NCI-H146 treated with DMSO at 0.1 percent for 48 hours (cell line): ENCODE measurements at regions not wholly inside any gene's neighbourhood (a gene's known extent, or its start where the extent isn't known, plus 50 kb on each side); places are given as distances from the start of the nearest gene placed in this dataset.

ENCODE experiments used
- DNase-seq: peaks from one replicate; lab custom pipeline; 2025; ENCODE audit not compliant: unreplicated experiment; lab: John Stamatoyannopoulos, UW

- no peak for DNase-seq
Observed at GRCh38 chr9:80352967-80353366, 781.2 kb downstream of the TLE4 start.

- DNase-seq = no peak
Observed at GRCh38 chr9:80351612-80352011, 779.8 kb downstream of the TLE4 start.

GRCh38 chr9:80326105-80326504, 754.3 kb downstream of the TLE4 start:
- DNase-seq = no peak

- DNase-seq = no peak
Observed at GRCh38 chr9:80320916-80321315, 749.2 kb downstream of the TLE4 start.

GRCh38 chr9:80320480-80320879, 748.7 kb downstream of the TLE4 start:
- no peak for DNase-seq

- no peak for DNase-seq
Observed at GRCh38 chr9:80305136-80305535, 733.4 kb downstream of the TLE4 start.

- DNase-seq = no peak
Observed at GRCh38 chr9:80294955-80295354, 723.2 kb downstream of the TLE4 start.

- no peak for DNase-seq
Observed at GRCh38 chr9:80294318-80294717, 722.6 kb downstream of the TLE4 start.

- no peak for DNase-seq
Observed at GRCh38 chr9:80292231-80292630, 720.5 kb downstream of the TLE4 start.

- no peak for DNase-seq
Observed at GRCh38 chr9:80285326-80285725, 713.6 kb downstream of the TLE4 start.

- no peak for DNase-seq
Observed at GRCh38 chr9:80282766-80283165, 711.0 kb downstream of the TLE4 start.

GRCh38 chr9:80259079-80259478, 687.3 kb downstream of the TLE4 start:
- no peak for DNase-seq

- DNase-seq = no peak
Observed at GRCh38 chr9:80251778-80252177, 680.0 kb downstream of the TLE4 start.

GRCh38 chr9:80242022-80242421, 670.3 kb downstream of the TLE4 start:
- DNase-seq = no peak

- no peak for DNase-seq
Observed at GRCh38 chr9:80235752-80236151, 664.0 kb downstream of the TLE4 start.

- DNase-seq = no peak
Observed at GRCh38 chr9:80233906-80234305, 662.1 kb downstream of the TLE4 start.

- DNase-seq = no peak
Observed at GRCh38 chr9:80233102-80233843, 661.5 kb downstream of the TLE4 start.

- no peak for DNase-seq
Observed at GRCh38 chr9:80231318-80232236, 659.8 kb downstream of the TLE4 start.

GRCh38 chr9:80223897-80224296, 652.1 kb downstream of the TLE4 start:
- no peak for DNase-seq

- DNase-seq = no peak
Observed at GRCh38 chr9:80222466-80223169, 650.9 kb downstream of the TLE4 start.

GRCh38 chr9:80218328-80218727, 646.6 kb downstream of the TLE4 start:
- no peak for DNase-seq

GRCh38 chr9:80213613-80214012, 641.8 kb downstream of the TLE4 start:
- no peak for DNase-seq
